OCI-LY7 (cell line): ENCODE measurements at regions not wholly inside any gene's neighbourhood (a gene's known extent, or its start where the extent isn't known, plus 50 kb on each side); places are given as distances from the start of the nearest gene placed in this dataset.
"Not testable (repeated sequence)": the region's sequence is repeated elsewhere in the genome, so short reads cannot be mapped to it uniquely, and the experiment has no call there.

Source experiments
- BruUV-seq: library from RNA; stranded (reverse); fragments of 400-500 nt; replicated peaks from 2 replicates; lab custom pipeline; 2021; lab: Mats Ljungman, UMichigan
- CTCF ChIA-PET: fragments of 300-600 bp; sonication (Branson Sonifier 250); formaldehyde crosslinking; loops from one replicate; lab custom pipeline; 2022; ENCODE audit warnings: antibody characterized with exemption; ENCODE audit not compliant: unreplicated experiment; lab: Charles Lee
- POLR2A ChIA-PET: fragments of 300-600 bp; sonication (Branson Sonifier 250); formaldehyde crosslinking; loops from one replicate; lab custom pipeline; 2022; ENCODE audit warnings: antibody characterized with exemption; lab: Charles Lee
- DNase-seq: peaks from one replicate; pipeline ENCODE4 v3.0.0-alpha.2; 2015; ENCODE audit warnings: low spot score
- H2AFZ ChIP-seq: fragments of 200-600 bp; sonication (generic), shearing (Covaris generic); 2 replicates; pipeline ENCODE4 v1.6.1; 2014; ENCODE audit warnings: mild to moderate bottlenecking, antibody characterized with exemption, low read length, moderate library complexity
- H3K27ac ChIP-seq: fragments of 200-600 bp; sonication (generic); 2 replicates; pipeline ENCODE4 v1.5.1; 2014; ENCODE audit warnings: mixed run types, low read depth, mild to moderate bottlenecking, moderate library complexity, low read length, inconsistent platforms; ENCODE audit not compliant: poor library complexity, severe bottlenecking
- H3K36me3 ChIP-seq: fragments of 200-600 bp; sonication (generic); 2 replicates; pipeline ENCODE4 v1.6.1; 2014; ENCODE audit warnings: mild to moderate bottlenecking, antibody characterized with exemption, low read length, moderate library complexity, mixed read lengths; ENCODE audit not compliant: insufficient read depth
- H3K4me1 ChIP-seq: fragments of 200-600 bp; sonication (generic); 2 replicates; pipeline ENCODE4 v1.5.1; 2014; ENCODE audit warnings: mild to moderate bottlenecking, low read length; ENCODE audit not compliant: insufficient read depth, poor library complexity, severe bottlenecking
- H3K4me2 ChIP-seq: fragments of 200-600 bp; sonication (generic); 2 replicates; pipeline ENCODE4 v1.6.1; 2014; ENCODE audit warnings: mild to moderate bottlenecking, low read length
- H3K4me3 ChIP-seq: fragments of 200-600 bp; sonication (generic); 2 replicates; pipeline ENCODE4 v1.5.1; 2014; ENCODE audit warnings: mild to moderate bottlenecking, low read depth, low read length; ENCODE audit not compliant: poor library complexity, severe bottlenecking
- H3K79me2 ChIP-seq: fragments of 200-600 bp; sonication (generic); 2 replicates; pipeline ENCODE4 v1.6.1; 2016; ENCODE audit warnings: low read depth, mild to moderate bottlenecking, low read length, moderate library complexity, mixed read lengths; ENCODE audit not compliant: insufficient read depth
- H3K9me2 ChIP-seq: fragments of 200-600 bp; sonication (generic); 2 replicates; pipeline ENCODE4 v1.6.1; 2016; ENCODE audit warnings: mild to moderate bottlenecking, low read length, mixed read lengths; ENCODE audit not compliant: insufficient read depth
- H3K9me3 ChIP-seq: fragments of 200-600 bp; sonication (generic); 2 replicates; pipeline ENCODE4 v1.6.1; 2014; ENCODE audit warnings: mild to moderate bottlenecking, mixed run types, low read length, mixed read lengths
- H4K20me1 ChIP-seq: fragments of 200-600 bp; sonication (generic); 2 replicates; pipeline ENCODE4 v1.6.1; 2014; ENCODE audit warnings: mild to moderate bottlenecking, antibody characterized with exemption, low read length, moderate library complexity, mixed read lengths; ENCODE audit not compliant: insufficient read depth
- CTCF ChIP-seq: fragments of 200-600 bp; sonication (generic); conservative IDR thresholded peaks from 2 replicates; pipeline ENCODE4 v1.5.1; 2014; ENCODE audit warnings: mild to moderate bottlenecking, antibody characterized with exemption, low read length, moderate library complexity, mixed read lengths
- EZH2phosphoT487 ChIP-seq: fragments of 200-600 bp; sonication (generic); IDR thresholded peaks from 2 replicates; pipeline ENCODE4 v1.6.1; 2018; ENCODE audit warnings: low read depth, borderline replicate concordance, mild to moderate bottlenecking, mixed run types, antibody characterized with exemption, low read length, moderate library complexity, mixed read lengths
- intact Hi-C: fragments of 100-400 bp; cut with micrococcal nuclease; formaldehyde crosslinking; loops from one replicate; pipeline ENCODE4 v1.10.0; 2022; ENCODE audit not compliant: unreplicated experiment

- DNase-seq = no peak
- Histone ChIP-seq H4K20me1 (no peaks in the 10 kb centered on the region), H3K4me3 (no peak overlapping the region), H3K9me3 (no peaks in the 10 kb centered on the region), H3K79me2 (no peaks in the 10 kb centered on the region), H3K4me1 (no peaks in the 10 kb centered on the region), H3K9me2 (no peaks in the 10 kb centered on the region), H3K27ac (no peak overlapping the region), H3K36me3 (no peaks in the 10 kb centered on the region), H2AFZ (no peak overlapping the region), H3K4me2 (no peak overlapping the region)
- CTCF ChIA-PET = no interaction called here
- intact Hi-C loops = no loop called here
- no TSS peak for BruUV-seq
- TF ChIP-seq EZH2phosphoT487 (no peak), CTCF (no peak)
- POLR2A ChIA-PET = interaction anchor here (0.6 to 0.7 kb wide), 2 partner anchors 53 to 109 kb away, joined by 3 to 4 read pairs; no protein-coding TSS in a partner anchor
Observed at GRCh38 chr9:83119873-83120272, 56.9 kb upstream of the RASEF start.

GRCh38 chr9:83116026-83116425 is 53.1 kb upstream of the RASEF start:
- H3K27ac ChIP-seq = no peak overlapping the region
- intact Hi-C loops = no loop called here
- no peak overlapping the region for H2AFZ ChIP-seq
- ChIA-PET CTCF (no interaction called here), POLR2A (interaction anchor here (1.1 kb wide), 1 partner anchor 17 kb away, joined by 3 read pairs; no protein-coding TSS in a partner anchor)
- H3K4me1 ChIP-seq = no peaks in the 10 kb centered on the region
- no peak overlapping the region for H3K4me3 ChIP-seq
- no TSS peak for BruUV-seq
- no peaks in the 10 kb centered on the region for H3K79me2 ChIP-seq
- H3K36me3 ChIP-seq = no peaks in the 10 kb centered on the region
- TF ChIP-seq EZH2phosphoT487 = no peak
- no peak for TF ChIP-seq CTCF
- no peak for DNase-seq
- no peaks in the 10 kb centered on the region for H4K20me1 ChIP-seq
- no peaks in the 10 kb centered on the region for H3K9me2 ChIP-seq
- no peak overlapping the region for H3K4me2 ChIP-seq
- H3K9me3 ChIP-seq = no peaks in the 10 kb centered on the region

GRCh38 chr9:83113445-83113844 is 50.5 kb upstream of the RASEF start:
- H4K20me1 ChIP-seq, DNase-seq, intact Hi-C loops, BruUV-seq, H3K36me3 ChIP-seq, H3K27ac ChIP-seq, POLR2A ChIA-PET, H3K9me3 ChIP-seq, H3K9me2 ChIP-seq, CTCF ChIA-PET, H3K4me3 ChIP-seq, H3K4me1 ChIP-seq, H3K4me2 ChIP-seq, H2AFZ ChIP-seq, H3K79me2 ChIP-seq: not testable (repeated sequence)
